ENCODE measurements at regions not wholly inside any gene's neighbourhood (a gene's known extent, or its start where the extent isn't known, plus 50 kb on each side); places are given as distances from the start of the nearest gene placed in this dataset.
A peak's percentile ranks its signal among the peaks of the same experiment; 100 is the strongest.

GRCh38 chr2:122519366-122519765 is 763.9 kb downstream of the TSN start:
- no peak for DNase-seq (ENCODE audit: low read depth)
- Histone ChIP-seq H3K36me3 (ENCODE audit: control insufficient read depth, insufficient read depth, low read length) (no peaks in the 10 kb centered on the region), H3K4me3 (ENCODE audit: low read depth, low read length) (no peak overlapping the region), H3K27me3 (ENCODE audit: control insufficient read depth, insufficient read depth, low read length) (no peaks in the 10 kb centered on the region)
- peak; percentile 14 for TF ChIP-seq CTCF (IDR thresholded peaks at IDR 0.05; ENCODE audit: insufficient read depth, low read length, poor library complexity, severe bottlenecking)

GRCh38 chr2:122519821-122520611 is 764.6 kb downstream of the TSN start:
- no peak for DNase-seq (ENCODE audit: low read depth)
- Histone ChIP-seq H3K4me3 (ENCODE audit: low read depth, low read length) (no peak overlapping the region), H3K27me3 (ENCODE audit: control insufficient read depth, insufficient read depth, low read length) (no peaks in the 10 kb centered on the region), H3K36me3 (ENCODE audit: control insufficient read depth, insufficient read depth, low read length) (no peaks in the 10 kb centered on the region)
- no peak for TF ChIP-seq CTCF (IDR thresholded peaks at IDR 0.05; ENCODE audit: insufficient read depth, low read length, poor library complexity, severe bottlenecking)

- H3K36me3 ChIP-seq (ENCODE audit: control insufficient read depth, insufficient read depth, low read length) = no peaks in the 10 kb centered on the region
- H3K27me3 ChIP-seq (ENCODE audit: control insufficient read depth, insufficient read depth, low read length) = no peaks in the 10 kb centered on the region
- no peak overlapping the region for H3K4me3 ChIP-seq (ENCODE audit: low read depth, low read length)
- no peak for TF ChIP-seq CTCF (IDR thresholded peaks at IDR 0.05; ENCODE audit: insufficient read depth, low read length, poor library complexity, severe bottlenecking)
- DNase-seq (ENCODE audit: low read depth) = no peak
Observed at GRCh38 chr2:122523143-122523542, 767.7 kb downstream of the TSN start.

- no peaks in the 10 kb centered on the region for H3K27me3 ChIP-seq (ENCODE audit: control insufficient read depth, insufficient read depth, low read length)
- H3K36me3 ChIP-seq (ENCODE audit: control insufficient read depth, insufficient read depth, low read length) = no peaks in the 10 kb centered on the region
- TF ChIP-seq CTCF (IDR thresholded peaks at IDR 0.05; ENCODE audit: insufficient read depth, low read length, poor library complexity, severe bottlenecking) = no peak
- DNase-seq (ENCODE audit: low read depth) = no peak
- no peak overlapping the region for H3K4me3 ChIP-seq (ENCODE audit: low read depth, low read length)
Observed at GRCh38 chr2:122523981-122524380, 768.5 kb downstream of the TSN start.

- H3K4me3 ChIP-seq (ENCODE audit: low read depth, low read length) = no peak overlapping the region
- TF ChIP-seq CTCF (IDR thresholded peaks at IDR 0.05; ENCODE audit: insufficient read depth, low read length, poor library complexity, severe bottlenecking) = no peak
- DNase-seq (ENCODE audit: low read depth) = no peak
- H3K36me3 ChIP-seq (ENCODE audit: control insufficient read depth, insufficient read depth, low read length) = no peaks in the 10 kb centered on the region
- no peaks in the 10 kb centered on the region for H3K27me3 ChIP-seq (ENCODE audit: control insufficient read depth, insufficient read depth, low read length)
Observed at GRCh38 chr2:122525336-122525735, 769.9 kb downstream of the TSN start.

- Histone ChIP-seq H3K27me3 (ENCODE audit: control insufficient read depth, insufficient read depth, low read length) (no peaks in the 10 kb centered on the region), H3K36me3 (ENCODE audit: control insufficient read depth, insufficient read depth, low read length) (no peaks in the 10 kb centered on the region), H3K4me3 (ENCODE audit: low read depth, low read length) (no peak overlapping the region)
- TF ChIP-seq CTCF (IDR thresholded peaks at IDR 0.05; ENCODE audit: insufficient read depth, low read length, poor library complexity, severe bottlenecking) = no peak
- DNase-seq (ENCODE audit: low read depth) = no peak
Observed at GRCh38 chr2:122528061-122528460, 772.6 kb downstream of the TSN start.
